GM23338 (cell line): ENCODE measurements at regions not wholly inside any gene's neighbourhood (a gene's known extent, or its start where the extent isn't known, plus 50 kb on each side); places are given as distances from the start of the nearest gene placed in this dataset.

Experiments used
- ATAC-seq: fragments of 200-7000 bp; cut with Tn5 transposase; 3 replicates; pipeline ENCODE4 v1.9.1; 2020
- DNase-seq: peaks from one replicate; pipeline ENCODE4 v3.0.0-alpha.2; 2015; ENCODE audit warnings: low spot score
- H2AFZ ChIP-seq: fragments of 200-600 bp; sonication (generic); 2 replicates; pipeline ENCODE4 v1.8.0; 2016; ENCODE audit warnings: antibody characterized with exemption, mild to moderate bottlenecking, moderate library complexity
- H3F3A ChIP-seq: fragments of 200-600 bp; sonication (generic); replicated peaks from 2 replicates; pipeline ENCODE4 v1.8.0; 2017; ENCODE audit warnings: antibody characterized with exemption, mixed run types, low read depth
- H3K27ac ChIP-seq: fragments of 200-600 bp; sonication (generic); 2 replicates; pipeline ENCODE4 v1.6.1; 2016; ENCODE audit warnings: low read depth
- H3K27me3 ChIP-seq: fragments of 200-600 bp; sonication (generic); 2 replicates; pipeline ENCODE4 v1.8.0; 2016; ENCODE audit warnings: mild to moderate bottlenecking, mixed run types, moderate library complexity; ENCODE audit not compliant: insufficient read depth
- H3K36me3 ChIP-seq: fragments of 200-600 bp; sonication (generic); 2 replicates; pipeline ENCODE4 v1.8.0; 2016; ENCODE audit warnings: mild to moderate bottlenecking; ENCODE audit not compliant: insufficient read depth
- H3K4me1 ChIP-seq: fragments of 200-600 bp; sonication (generic); 2 replicates; pipeline ENCODE4 v1.8.0; 2016; ENCODE audit warnings: mild to moderate bottlenecking, moderate library complexity; ENCODE audit not compliant: insufficient read depth
- H3K4me2 ChIP-seq: fragments of 200-600 bp; sonication (generic); 2 replicates; pipeline ENCODE4 v1.7.1; 2017; ENCODE audit warnings: mixed run types
- H3K4me3 ChIP-seq: fragments of 200-600 bp; sonication (generic); 2 replicates; pipeline ENCODE4 v1.6.1; 2016; ENCODE audit warnings: mixed run types
- H3K79me2 ChIP-seq: fragments of 200-600 bp; sonication (generic); replicated peaks from 2 replicates; pipeline ENCODE4 v1.8.0; 2017; ENCODE audit warnings: mild to moderate bottlenecking; ENCODE audit not compliant: insufficient read depth
- H3K9me2 ChIP-seq: fragments of 200-600 bp; sonication (generic); 2 replicates; pipeline ENCODE4 v1.8.0; 2017; ENCODE audit not compliant: insufficient read depth
- H4K20me1 ChIP-seq: fragments of 200-600 bp; sonication (generic); replicated peaks from 2 replicates; pipeline ENCODE4 v1.8.0; 2017; ENCODE audit warnings: mild to moderate bottlenecking; ENCODE audit not compliant: insufficient read depth
- H3K27ac Mint-ChIP-seq: 2 replicates; pipeline ENCODE4 v1.8.0; 2020; ENCODE audit warnings: inconsistent platforms, mild to moderate bottlenecking, moderate library complexity, mixed read lengths
- H3K27me3 Mint-ChIP-seq: 3 replicates; pipeline ENCODE4 v1.8.0; 2022; ENCODE audit warnings: low read depth, mild to moderate bottlenecking, moderate library complexity, mixed read lengths, inconsistent platforms; ENCODE audit not compliant: insufficient read depth, poor library complexity
- H3K36me3 Mint-ChIP-seq: 3 replicates; pipeline ENCODE4 v1.8.0; 2021; ENCODE audit warnings: low read depth, mild to moderate bottlenecking, inconsistent platforms, moderate library complexity, mixed read lengths
- H3K4me1 Mint-ChIP-seq: 3 replicates; pipeline ENCODE4 v1.8.0; 2020; ENCODE audit warnings: mild to moderate bottlenecking, inconsistent platforms, mixed read lengths
- H3K4me3 Mint-ChIP-seq: 3 replicates; pipeline ENCODE4 v1.8.0; 2021; ENCODE audit warnings: moderate library complexity, mild to moderate bottlenecking, inconsistent platforms, mixed read lengths
- H3K9me3 Mint-ChIP-seq: 3 replicates; pipeline ENCODE4 v1.8.0; 2020; ENCODE audit warnings: moderate library complexity, mild to moderate bottlenecking, inconsistent platforms, mixed read lengths
- CREB1 ChIP-seq: fragments of 250-450 bp; sonication (Bioruptor Pico); IDR thresholded peaks from 2 replicates; pipeline ENCODE4 v1.5.0; 2020; ENCODE audit warnings: low read depth, mild to moderate bottlenecking, moderate library complexity
- CTCF ChIP-seq, 2 experiments: fragments of 200-600 bp in 1 of 2; sonication (generic) in 1 of 2; conservative IDR thresholded peaks; 2 replicates each; pipeline versions ENCODE4 v1.5.1 to v1.6.1; 2016 to 2017; ENCODE audit warnings: antibody characterized with exemption in 2 of 2, low read depth in 2 of 2, mild to moderate bottlenecking in 2 of 2, moderate library complexity in 1 of 2
- EZH2 ChIP-seq: fragments of 200-600 bp; sonication (generic); IDR thresholded peaks from one replicate; pipeline ENCODE4 v1.8.0; 2017; ENCODE audit warnings: antibody characterized with exemption, mild to moderate bottlenecking, low read depth; ENCODE audit not compliant: unreplicated experiment
- EZH2phosphoT487 ChIP-seq: fragments of 200-600 bp; sonication (generic); IDR thresholded peaks from one replicate; pipeline ENCODE4 v1.8.1; 2018; ENCODE audit warnings: antibody characterized with exemption; ENCODE audit not compliant: unreplicated experiment
- JUNB ChIP-seq: IDR thresholded peaks from one replicate; pipeline ENCODE4 v1.6.1; 2016; ENCODE audit warnings: antibody characterized with exemption; ENCODE audit not compliant: unreplicated experiment
- NANOG ChIP-seq: IDR thresholded peaks from 2 replicates; pipeline ENCODE4 v1.6.1; 2016; ENCODE audit warnings: antibody characterized with exemption, borderline replicate concordance
- POLR2AphosphoS5 ChIP-seq: IDR thresholded peaks from 2 replicates; pipeline ENCODE4 v1.6.1; 2016; ENCODE audit warnings: antibody characterized with exemption, low read depth
- REST ChIP-seq: IDR thresholded peaks from one replicate; pipeline ENCODE4 v1.6.1; 2018; ENCODE audit warnings: antibody characterized with exemption; ENCODE audit not compliant: unreplicated experiment
- STAT1 ChIP-seq: IDR thresholded peaks from one replicate; pipeline ENCODE4 v1.6.1; 2016; ENCODE audit warnings: antibody characterized with exemption; ENCODE audit not compliant: unreplicated experiment
- ZNF114 ChIP-seq: fragments of 250-450 bp; sonication (Bioruptor Pico); IDR thresholded peaks from 2 replicates; pipeline ENCODE4 v1.5.0; 2020; ENCODE audit warnings: mild to moderate bottlenecking, moderate library complexity
- ZNF331 ChIP-seq: fragments of 250-450 bp; sonication (Bioruptor Pico); IDR thresholded peaks from 2 replicates; pipeline ENCODE4 v1.5.0; 2020; ENCODE audit warnings: low read depth, mild to moderate bottlenecking, moderate library complexity
- ZNF462 ChIP-seq: fragments of 250-450 bp; sonication (Bioruptor Pico); IDR thresholded peaks from 2 replicates; pipeline ENCODE4 v1.5.0; 2020; ENCODE audit warnings: mild to moderate bottlenecking, moderate library complexity
- TF ChIP-seq, protein P1 (sequence below): IDR thresholded peaks from 2 replicates; pipeline ENCODE4 v1.6.1; 2016; ENCODE audit warnings: antibody characterized with exemption

GRCh38 chrX:117400839-117401238 lies 715.8 kb downstream of the KLHL13 start:
- Histone ChIP-seq H3K4me1 (no peaks in the 10 kb centered on the region), H3K36me3 (no peaks in the 10 kb centered on the region), H4K20me1 (no peaks in the 10 kb centered on the region), H3F3A (no peaks in the 10 kb centered on the region), H3K27me3 (no peaks in the 10 kb centered on the region), H3K79me2 (no peaks in the 10 kb centered on the region), H3K9me2 (no peaks in the 10 kb centered on the region), H2AFZ (no peak overlapping the region), H3K4me2 (no peak overlapping the region), H3K27ac (no peak overlapping the region), H3K4me3 (no peak overlapping the region)
- H3K4me3 Mint-ChIP-seq, result no peak overlapping the region
- ATAC-seq (no peak), DNase-seq (no peak)
- H3K36me3 Mint-ChIP-seq, result no peaks in the 10 kb centered on the region
- no peak overlapping the region for H3K27ac Mint-ChIP-seq
- no peaks in the 10 kb centered on the region for H3K27me3 Mint-ChIP-seq
- TF ChIP-seq ZNF114 (CRISPR knock-in tag) (no peak), JUNB (no peak), STAT1 (no peak), CTCF (conservative IDR thresholded peaks at IDR 0.05; ENCODE audit: low read depth in 2 of 2) (no peak), NANOG (no peak), CREB1 (CRISPR knock-in tag) (no peak), EZH2phosphoT487 (no peak), EZH2 (no peak), ZNF462 (CRISPR knock-in tag) (no peak), POLR2AphosphoS5 (no peak), ZNF331 (CRISPR knock-in tag) (no peak), REST (no peak)
- TF ChIP-seq, protein P1, sequence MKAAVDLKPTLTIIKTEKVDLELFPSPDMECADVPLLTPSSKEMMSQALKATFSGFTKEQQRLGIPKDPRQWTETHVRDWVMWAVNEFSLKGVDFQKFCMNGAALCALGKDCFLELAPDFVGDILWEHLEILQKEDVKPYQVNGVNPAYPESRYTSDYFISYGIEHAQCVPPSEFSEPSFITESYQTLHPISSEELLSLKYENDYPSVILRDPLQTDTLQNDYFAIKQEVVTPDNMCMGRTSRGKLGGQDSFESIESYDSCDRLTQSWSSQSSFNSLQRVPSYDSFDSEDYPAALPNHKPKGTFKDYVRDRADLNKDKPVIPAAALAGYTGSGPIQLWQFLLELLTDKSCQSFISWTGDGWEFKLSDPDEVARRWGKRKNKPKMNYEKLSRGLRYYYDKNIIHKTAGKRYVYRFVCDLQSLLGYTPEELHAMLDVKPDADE, result no peak
- no peaks in the 10 kb centered on the region for H3K4me1 Mint-ChIP-seq
- peaks cover 2% of the 10 kb centered on the region; the same call in 1 of the 3 replicates for H3K9me3 Mint-ChIP-seq
